Retinal pigment epithelial cell (primary cell): ENCODE measurements at regions not wholly inside any gene's neighbourhood (a gene's known extent, or its start where the extent isn't known, plus 50 kb on each side); places are given as distances from the start of the nearest gene placed in this dataset.

Source experiments
- DNase-seq: peaks from one replicate; pipeline ENCODE4 v3.0.0-alpha.2; 2010; ENCODE audit warnings: low read depth
- H3K4me3 ChIP-seq: 2 replicates; pipeline ENCODE4 v1.5.1; 2011; ENCODE audit warnings: mild to moderate bottlenecking, low read length, control low read depth, moderate library complexity
- TF ChIP-seq, protein P1 (sequence below): conservative IDR thresholded peaks from 2 replicates; pipeline ENCODE4 v1.5.1; 2011; ENCODE audit warnings: low read depth, low read length, control low read depth, inconsistent platforms

- H3K4me3 ChIP-seq, result no peak overlapping the region
- TF ChIP-seq, protein P1, sequence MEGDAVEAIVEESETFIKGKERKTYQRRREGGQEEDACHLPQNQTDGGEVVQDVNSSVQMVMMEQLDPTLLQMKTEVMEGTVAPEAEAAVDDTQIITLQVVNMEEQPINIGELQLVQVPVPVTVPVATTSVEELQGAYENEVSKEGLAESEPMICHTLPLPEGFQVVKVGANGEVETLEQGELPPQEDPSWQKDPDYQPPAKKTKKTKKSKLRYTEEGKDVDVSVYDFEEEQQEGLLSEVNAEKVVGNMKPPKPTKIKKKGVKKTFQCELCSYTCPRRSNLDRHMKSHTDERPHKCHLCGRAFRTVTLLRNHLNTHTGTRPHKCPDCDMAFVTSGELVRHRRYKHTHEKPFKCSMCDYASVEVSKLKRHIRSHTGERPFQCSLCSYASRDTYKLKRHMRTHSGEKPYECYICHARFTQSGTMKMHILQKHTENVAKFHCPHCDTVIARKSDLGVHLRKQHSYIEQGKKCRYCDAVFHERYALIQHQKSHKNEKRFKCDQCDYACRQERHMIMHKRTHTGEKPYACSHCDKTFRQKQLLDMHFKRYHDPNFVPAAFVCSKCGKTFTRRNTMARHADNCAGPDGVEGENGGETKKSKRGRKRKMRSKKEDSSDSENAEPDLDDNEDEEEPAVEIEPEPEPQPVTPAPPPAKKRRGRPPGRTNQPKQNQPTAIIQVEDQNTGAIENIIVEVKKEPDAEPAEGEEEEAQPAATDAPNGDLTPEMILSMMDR, result no peak
- DNase-seq, result no peak
Measured at GRCh38 chr3:194843556-194843955, 157.9 kb downstream of the FAM43A start.

GRCh38 chr3:194844046-194844445, 158.4 kb downstream of the FAM43A start:
- TF ChIP-seq, protein P1, result no peak
- no peak overlapping the region for H3K4me3 ChIP-seq
- DNase-seq, result no peak

GRCh38 chr3:194849166-194849875, 163.6 kb downstream of the FAM43A start:
- DNase-seq, result no peak
- TF ChIP-seq, protein P1, result no peak
- H3K4me3 ChIP-seq, result no peak overlapping the region

- TF ChIP-seq, protein P1, result no peak
- no peak overlapping the region for H3K4me3 ChIP-seq
- no peak for DNase-seq
Measured at GRCh38 chr3:194851254-194851653, 165.6 kb downstream of the FAM43A start.

DNA sequence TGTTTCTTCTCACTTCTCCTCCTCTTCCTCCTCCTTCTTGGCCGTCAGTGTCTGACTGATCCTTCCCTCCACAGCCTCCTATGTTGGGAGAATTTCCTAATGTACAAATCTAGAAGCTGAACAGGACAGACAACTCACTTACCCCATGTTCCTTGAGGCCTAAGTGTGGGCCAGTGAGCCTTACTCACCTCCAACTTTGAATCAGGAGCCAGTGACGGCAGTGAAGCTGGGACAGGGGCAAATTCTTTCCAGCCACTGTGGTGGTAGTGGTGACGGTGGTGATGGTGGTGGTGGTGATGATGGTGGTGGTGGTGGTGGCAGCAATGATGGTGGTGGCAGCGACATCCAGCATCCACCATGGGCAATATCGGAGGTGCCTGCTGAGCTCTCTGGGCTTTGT, 166.3 kb downstream of the FAM43A start:
- H3K4me3 ChIP-seq, result no peak overlapping the region
- TF ChIP-seq, protein P1, result no peak
- no peak for DNase-seq

DNA sequence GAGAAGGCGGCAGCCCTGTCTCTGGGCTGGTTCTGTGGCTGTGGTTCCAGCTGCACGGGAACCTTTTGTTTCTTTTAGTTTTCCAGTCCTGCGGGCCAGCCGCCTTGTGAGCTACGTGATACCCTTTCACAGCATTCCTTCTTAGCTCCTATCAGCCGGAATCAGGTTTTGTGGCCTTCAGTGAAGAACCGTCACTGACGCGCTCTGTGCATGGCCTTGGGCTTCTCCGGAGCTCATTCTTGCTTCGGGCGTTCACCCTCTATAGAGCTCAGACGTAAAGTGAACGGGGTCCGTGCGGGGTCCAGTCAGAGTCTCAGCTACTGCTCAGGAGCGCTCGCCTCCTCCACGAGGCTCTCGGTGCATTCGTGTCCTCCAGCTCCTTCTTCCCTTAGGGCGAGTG, 166.7 kb downstream of the FAM43A start:
- DNase-seq, result no peak
- TF ChIP-seq, protein P1, result no peak
- H3K4me3 ChIP-seq, result no peak overlapping the region

DNA sequence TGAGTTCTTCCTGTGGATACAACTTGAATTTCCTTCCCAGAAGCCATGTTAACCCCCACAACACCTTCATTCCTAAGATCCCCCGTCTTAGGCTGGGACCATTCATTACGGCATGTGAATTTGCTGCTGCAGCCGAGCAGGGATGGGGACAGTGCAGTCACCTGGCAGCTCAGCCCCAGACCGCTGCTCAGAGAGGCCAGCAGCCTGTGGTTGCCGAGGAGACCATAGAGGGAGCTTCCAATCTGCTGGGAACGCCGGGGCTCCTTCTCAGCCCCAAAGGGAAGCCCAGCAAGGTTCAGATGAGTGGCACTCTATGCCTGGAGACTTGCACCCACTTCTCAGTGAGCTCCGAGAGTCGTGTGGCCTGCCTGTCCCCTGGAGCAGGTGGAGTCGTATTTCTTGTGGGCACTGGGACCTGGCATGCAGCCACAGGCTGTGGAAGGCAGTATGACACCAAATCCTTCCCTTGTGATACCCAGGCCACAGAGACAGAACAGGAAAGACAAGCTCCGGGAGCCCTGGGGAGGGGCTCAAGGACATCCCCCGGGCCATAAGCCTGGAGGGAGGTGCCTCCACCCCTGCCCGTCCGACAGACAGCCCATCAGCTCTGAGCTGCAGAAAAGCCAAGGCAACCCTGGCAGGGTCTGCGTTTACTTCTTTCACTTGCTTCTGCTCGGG, 167.3 kb downstream of the FAM43A start:
- H3K4me3 ChIP-seq, result no peak overlapping the region
- DNase-seq, result no peak
- TF ChIP-seq, protein P1, result no peak
